Neural progenitor cell (in vitro differentiated cells): ENCODE measurements at regions not wholly inside any gene's neighbourhood (a gene's known extent, or its start where the extent isn't known, plus 50 kb on each side); places are given as distances from the start of the nearest gene placed in this dataset.

Experiments used
- DNase-seq: peaks from one replicate; pipeline ENCODE4 v3.0.0-alpha.2; 2016; ENCODE audit warnings: low spot score
- H2AFZ ChIP-seq: fragments of 200-600 bp; sonication (generic); replicated peaks from 2 replicates; pipeline ENCODE4 v1.6.1; 2016; ENCODE audit warnings: antibody characterized with exemption
- H3F3A ChIP-seq: fragments of 200-600 bp; sonication (generic); 2 replicates; pipeline ENCODE4 v1.6.1; 2016; ENCODE audit warnings: antibody characterized with exemption, low read depth
- H3K27ac ChIP-seq: fragments of 200-600 bp; sonication (generic); 2 replicates; pipeline ENCODE4 v1.5.1; 2016; ENCODE audit warnings: mild to moderate bottlenecking
- H3K27me3 ChIP-seq: fragments of 200-600 bp; sonication (generic); 2 replicates; pipeline ENCODE4 v1.6.1; 2016; ENCODE audit warnings: mild to moderate bottlenecking, moderate library complexity
- H3K36me3 ChIP-seq: fragments of 200-600 bp; sonication (generic); 2 replicates; pipeline ENCODE4 v1.5.1; 2016
- H3K4me1 ChIP-seq: fragments of 200-600 bp; sonication (generic); 2 replicates; pipeline ENCODE4 v1.6.1; 2016; ENCODE audit warnings: mixed run types
- H3K4me2 ChIP-seq: fragments of 200-600 bp; sonication (generic); 2 replicates; pipeline ENCODE4 v1.6.1; 2016
- H3K4me3 ChIP-seq: fragments of 200-600 bp; sonication (generic); 2 replicates; pipeline ENCODE4 v1.5.1; 2016
- H3K79me2 ChIP-seq: fragments of 200-600 bp; sonication (generic); 2 replicates; pipeline ENCODE4 v1.6.1; 2016; ENCODE audit warnings: low read depth
- H3K9ac ChIP-seq: fragments of 200-600 bp; sonication (generic); 2 replicates; pipeline ENCODE4 v1.6.1; 2016
- H3K9me3 ChIP-seq: fragments of 200-600 bp; sonication (generic); 2 replicates; pipeline ENCODE4 v1.5.1; 2016; ENCODE audit warnings: low read depth
- H4K20me1 ChIP-seq: fragments of 200-600 bp; sonication (generic); 2 replicates; pipeline ENCODE4 v1.6.1; 2016; ENCODE audit warnings: low read depth
- H3K27ac Mint-ChIP-seq: 3 replicates; pipeline ENCODE4 v1.8.0; 2021; ENCODE audit warnings: mixed read lengths
- H3K27me3 Mint-ChIP-seq: 2 replicates; pipeline ENCODE4 v1.8.0; 2022; ENCODE audit warnings: low read depth, mild to moderate bottlenecking, inconsistent platforms, moderate library complexity, mixed read lengths; ENCODE audit not compliant: insufficient read depth
- H3K36me3 Mint-ChIP-seq: 3 replicates; pipeline ENCODE4 v1.8.0; 2021; ENCODE audit warnings: mixed read lengths
- H3K4me1 Mint-ChIP-seq: 3 replicates; pipeline ENCODE4 v1.8.0; 2021; ENCODE audit warnings: mixed read lengths
- H3K4me3 Mint-ChIP-seq: 3 replicates; pipeline ENCODE4 v1.8.0; 2021; ENCODE audit warnings: mild to moderate bottlenecking, moderate library complexity, mixed read lengths
- H3K9me3 Mint-ChIP-seq: 3 replicates; pipeline ENCODE4 v1.8.0; 2020; ENCODE audit warnings: mixed read lengths
- EZH2 ChIP-seq: fragments of 200-600 bp; sonication (generic); IDR thresholded peaks from 2 replicates; pipeline ENCODE4 v1.6.1; 2017; ENCODE audit warnings: antibody characterized with exemption, mild to moderate bottlenecking, moderate library complexity
- EZH2phosphoT487 ChIP-seq: fragments of 200-600 bp; sonication (generic); IDR thresholded peaks from 2 replicates; pipeline ENCODE4 v1.6.1; 2017; ENCODE audit warnings: antibody characterized with exemption
- TF ChIP-seq, protein P1 (sequence below): fragments of 200-600 bp; sonication (generic); IDR thresholded peaks from 2 replicates; pipeline ENCODE4 v1.5.1; 2017; ENCODE audit warnings: antibody characterized with exemption, mild to moderate bottlenecking

DNA sequence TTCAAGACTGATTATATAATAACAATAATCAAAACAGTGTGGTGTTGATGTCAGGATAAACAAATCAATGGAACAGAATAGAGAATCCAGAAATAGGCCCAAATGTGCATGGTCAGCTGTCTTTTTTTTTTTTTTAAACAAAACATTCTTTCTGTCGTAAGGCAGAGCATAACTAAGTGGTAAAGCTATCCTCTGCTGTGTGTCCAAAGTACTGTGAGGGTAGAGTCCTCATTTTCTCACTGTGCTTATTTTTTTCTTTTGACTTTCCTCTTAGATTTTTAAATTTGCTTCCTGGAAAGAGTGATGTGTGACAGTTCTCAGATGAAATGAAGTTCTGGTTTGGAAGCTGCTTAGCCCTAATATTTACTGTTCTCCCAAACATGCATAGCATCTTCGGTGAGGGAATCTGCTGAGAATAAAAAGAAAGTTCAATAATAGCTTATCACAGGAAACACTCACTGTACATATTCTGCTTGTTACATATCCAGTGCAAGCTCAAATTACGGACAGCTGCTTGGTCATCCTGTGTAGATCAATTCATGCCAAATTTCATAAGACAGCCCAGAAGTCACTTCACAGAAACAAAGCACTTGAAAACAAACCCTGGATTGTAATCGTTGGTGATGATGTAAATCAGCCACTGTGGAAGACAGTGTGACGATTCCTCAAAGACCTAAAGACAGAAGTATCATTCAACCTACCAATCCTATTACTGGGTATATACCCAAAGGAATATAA is 423.9 kb downstream of the NEBL start:
- no peak for TF ChIP-seq EZH2phosphoT487
- TF ChIP-seq, protein P1, sequence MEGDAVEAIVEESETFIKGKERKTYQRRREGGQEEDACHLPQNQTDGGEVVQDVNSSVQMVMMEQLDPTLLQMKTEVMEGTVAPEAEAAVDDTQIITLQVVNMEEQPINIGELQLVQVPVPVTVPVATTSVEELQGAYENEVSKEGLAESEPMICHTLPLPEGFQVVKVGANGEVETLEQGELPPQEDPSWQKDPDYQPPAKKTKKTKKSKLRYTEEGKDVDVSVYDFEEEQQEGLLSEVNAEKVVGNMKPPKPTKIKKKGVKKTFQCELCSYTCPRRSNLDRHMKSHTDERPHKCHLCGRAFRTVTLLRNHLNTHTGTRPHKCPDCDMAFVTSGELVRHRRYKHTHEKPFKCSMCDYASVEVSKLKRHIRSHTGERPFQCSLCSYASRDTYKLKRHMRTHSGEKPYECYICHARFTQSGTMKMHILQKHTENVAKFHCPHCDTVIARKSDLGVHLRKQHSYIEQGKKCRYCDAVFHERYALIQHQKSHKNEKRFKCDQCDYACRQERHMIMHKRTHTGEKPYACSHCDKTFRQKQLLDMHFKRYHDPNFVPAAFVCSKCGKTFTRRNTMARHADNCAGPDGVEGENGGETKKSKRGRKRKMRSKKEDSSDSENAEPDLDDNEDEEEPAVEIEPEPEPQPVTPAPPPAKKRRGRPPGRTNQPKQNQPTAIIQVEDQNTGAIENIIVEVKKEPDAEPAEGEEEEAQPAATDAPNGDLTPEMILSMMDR, result no peak
- no peak for TF ChIP-seq EZH2
- Mint-ChIP-seq H3K27ac (no peak overlapping the region), H3K36me3 (no peaks in the 10 kb centered on the region), H3K9me3 (peaks cover 3% of the 10 kb centered on the region), H3K4me1 (peaks cover 8% of the 10 kb centered on the region), H3K27me3 (peaks cover 2% of the 10 kb centered on the region), H3K4me3 (no peak overlapping the region)
- Histone ChIP-seq H3K9ac (no peak overlapping the region), H3F3A (no peaks in the 10 kb centered on the region), H3K4me2 (no peak overlapping the region), H3K36me3 (peaks cover 7% of the 10 kb centered on the region), H3K27me3 (no peaks in the 10 kb centered on the region), H3K79me2 (no peaks in the 10 kb centered on the region), H4K20me1 (no peaks in the 10 kb centered on the region), H3K27ac (no peak overlapping the region), H2AFZ (no peak overlapping the region), H3K4me3 (no peak overlapping the region), H3K9me3 (no peaks in the 10 kb centered on the region), H3K4me1 (no peaks in the 10 kb centered on the region)
- no peak for DNase-seq

DNA sequence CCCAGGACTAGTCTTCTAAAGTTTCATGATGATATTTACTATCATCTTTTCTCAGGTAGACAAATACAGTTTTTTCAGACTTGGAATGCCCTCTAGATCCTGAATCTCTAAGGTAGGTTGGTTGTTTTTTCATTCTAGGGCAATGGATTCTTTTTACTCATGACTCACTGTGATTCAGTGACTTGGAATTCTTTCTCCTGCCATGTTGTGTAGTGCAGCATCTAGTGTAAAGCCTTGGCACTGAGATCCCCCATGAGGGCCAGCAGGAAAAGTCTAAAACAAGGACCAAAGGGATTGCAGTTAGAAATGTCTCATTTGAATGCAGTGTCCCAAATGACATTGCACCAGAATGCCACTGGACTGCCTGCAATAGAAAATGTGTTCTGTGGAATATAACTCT is 430.4 kb downstream of the NEBL start:
- peaks cover 2% of the 10 kb centered on the region for H3K36me3 Mint-ChIP-seq
- Histone ChIP-seq H3K36me3 (peaks cover 7% of the 10 kb centered on the region), H2AFZ (no peak overlapping the region), H3K4me2 (no peak overlapping the region), H3K27me3 (no peaks in the 10 kb centered on the region), H3K27ac (no peak overlapping the region), H4K20me1 (no peaks in the 10 kb centered on the region), H3K9me3 (no peaks in the 10 kb centered on the region), H3K4me1 (no peaks in the 10 kb centered on the region), H3K79me2 (no peaks in the 10 kb centered on the region), H3F3A (no peaks in the 10 kb centered on the region), H3K4me3 (no peak overlapping the region), H3K9ac (no peak overlapping the region)
- peaks cover 36% of the 10 kb centered on the region for H3K9me3 Mint-ChIP-seq
- H3K27ac Mint-ChIP-seq, result no peak overlapping the region
- H3K4me1 Mint-ChIP-seq, result no peaks in the 10 kb centered on the region
- H3K27me3 Mint-ChIP-seq, result no peaks in the 10 kb centered on the region
- TF ChIP-seq, protein P1, result no peak
- TF ChIP-seq EZH2 (no peak), EZH2phosphoT487 (no peak)
- DNase-seq, result no peak
- no peak overlapping the region for H3K4me3 Mint-ChIP-seq

GRCh38 chr10:20457649-20458048 is 439.5 kb downstream of the NEBL start:
- no peak for DNase-seq
- no peaks in the 10 kb centered on the region for H4K20me1 ChIP-seq
- H3K9me3 ChIP-seq, result no peaks in the 10 kb centered on the region
- TF ChIP-seq EZH2 (no peak), EZH2phosphoT487 (no peak)
- TF ChIP-seq, protein P1, result no peak
- no peaks in the 10 kb centered on the region for H3F3A ChIP-seq
- peaks cover 10% of the 10 kb centered on the region for H3K9me3 Mint-ChIP-seq
- H3K4me3 Mint-ChIP-seq, result peak overlapping the region; percentile 31
- no peak overlapping the region for H3K4me2 ChIP-seq
- H3K36me3 Mint-ChIP-seq, result no peaks in the 10 kb centered on the region
- no peaks in the 10 kb centered on the region for H3K36me3 ChIP-seq
- no peak overlapping the region for H3K4me3 ChIP-seq
- H2AFZ ChIP-seq, result no peak overlapping the region
- no peak overlapping the region for H3K27ac ChIP-seq
- peaks cover 18% of the 10 kb centered on the region for H3K4me1 ChIP-seq
- no peaks in the 10 kb centered on the region for H3K27me3 Mint-ChIP-seq
- H3K79me2 ChIP-seq, result no peaks in the 10 kb centered on the region
- peak overlapping the region; percentile 89 for H3K27ac Mint-ChIP-seq
- H3K4me1 Mint-ChIP-seq, result peaks cover 53% of the 10 kb centered on the region
- no peaks in the 10 kb centered on the region for H3K27me3 ChIP-seq
- no peak overlapping the region for H3K9ac ChIP-seq
